ENCODE measurements at regions not wholly inside any gene's neighbourhood (a gene's known extent, or its start where the extent isn't known, plus 50 kb on each side); places are given as distances from the start of the nearest gene placed in this dataset.
"Not testable (repeated sequence)": the region's sequence is repeated elsewhere in the genome, so short reads cannot be mapped to it uniquely, and the experiment has no call there.

GRCh38 chr2:226579519-226579918, 220.1 kb downstream of the IRS1 start:
- no peak for DNase-seq (ENCODE audit: low read depth, low spot score)

GRCh38 chr2:226578879-226579278, 220.7 kb downstream of the IRS1 start:
- no peak for DNase-seq (ENCODE audit: low read depth, low spot score)

GRCh38 chr2:226578373-226578772, 221.2 kb downstream of the IRS1 start:
- DNase-seq (ENCODE audit: low read depth, low spot score), result no peak

GRCh38 chr2:226575928-226576327, 223.7 kb downstream of the IRS1 start:
- DNase-seq (ENCODE audit: low read depth, low spot score), result no peak

- DNase-seq (ENCODE audit: low read depth, low spot score), result no peak
These were observed 226.5 kb downstream of the IRS1 start for GRCh38 chr2:226573158-226573557.

GRCh38 chr2:226564667-226565066, 235.0 kb downstream of the IRS1 start:
- DNase-seq (ENCODE audit: low read depth, low spot score), result no peak

GRCh38 chr2:226561962-226562361, 237.7 kb downstream of the IRS1 start:
- DNase-seq (ENCODE audit: low read depth, low spot score), result no peak

- no peak for DNase-seq (ENCODE audit: low read depth, low spot score)
These were observed 239.3 kb downstream of the IRS1 start for GRCh38 chr2:226560325-226560724.

- DNase-seq (ENCODE audit: low read depth, low spot score), result no peak
These were observed 240.1 kb downstream of the IRS1 start for GRCh38 chr2:226559536-226559935.

GRCh38 chr2:226558418-226558817, 241.2 kb downstream of the IRS1 start:
- no peak for DNase-seq (ENCODE audit: low read depth, low spot score)

- DNase-seq (ENCODE audit: low read depth, low spot score), result no peak
These were observed 243.6 kb downstream of the IRS1 start for GRCh38 chr2:226556050-226556449.

- no peak for DNase-seq (ENCODE audit: low read depth, low spot score)
These were observed 244.9 kb downstream of the IRS1 start for GRCh38 chr2:226554701-226555100.

- no peak for DNase-seq (ENCODE audit: low read depth, low spot score)
These were observed 246.3 kb downstream of the IRS1 start for GRCh38 chr2:226553333-226553732.

- no peak for DNase-seq (ENCODE audit: low read depth, low spot score)
These were observed 246.9 kb downstream of the IRS1 start for GRCh38 chr2:226552571-226553285.

- no peak for DNase-seq (ENCODE audit: low read depth, low spot score)
These were observed 247.9 kb downstream of the IRS1 start for GRCh38 chr2:226551522-226552250.

GRCh38 chr2:226550801-226551200, 248.8 kb downstream of the IRS1 start:
- no peak for DNase-seq (ENCODE audit: low read depth, low spot score)

GRCh38 chr2:226548732-226549131, 250.9 kb downstream of the IRS1 start:
- DNase-seq (ENCODE audit: low read depth, low spot score), result no peak

GRCh38 chr2:226544596-226545210, 254.9 kb downstream of the IRS1 start:
- DNase-seq (ENCODE audit: low read depth, low spot score), result no peak

GRCh38 chr2:226540204-226540994, 259.2 kb downstream of the IRS1 start:
- DNase-seq (ENCODE audit: low read depth, low spot score), result no peak

GRCh38 chr2:226536410-226536809, 263.2 kb downstream of the IRS1 start:
- DNase-seq (ENCODE audit: low read depth, low spot score), result no peak

- not testable (repeated sequence) for DNase-seq (ENCODE audit: low read depth, low spot score)
These were observed 266.6 kb downstream of the IRS1 start for GRCh38 chr2:226532976-226533375.

All from activated CD4-positive, CD25-positive, alpha-beta regulatory T cell treated with anti-CD3 and anti-CD28 coated beads, Interleukin-2, amount 50 U/mL, for 16 hours (primary cell).